BJ (cell line): ENCODE measurements at regions not wholly inside any gene's neighbourhood (a gene's known extent, or its start where the extent isn't known, plus 50 kb on each side); places are given as distances from the start of the nearest gene placed in this dataset.

Experiments
- CTCF ChIA-PET: fragments of 350-600 bp; formaldehyde crosslinking; extraction: SDS; loops from one replicate; lab custom pipeline; 2021; ENCODE audit warnings: antibody characterized with exemption, inconsistent platforms; lab: Yijun Ruan, JAX
- POLR2A ChIA-PET: fragments of 300-600 bp; sonication (Branson Sonifier 250); formaldehyde crosslinking; extraction: SDS; loops from one replicate; lab custom pipeline; 2021; ENCODE audit warnings: antibody characterized with exemption; lab: Charles Lee
- DNase-seq: peaks from one replicate; pipeline ENCODE4 v3.0.0-alpha.2; 2011; ENCODE audit warnings: low read depth
- H3K27me3 ChIP-seq: 2 replicates; pipeline ENCODE4 v1.6.0; 2011; ENCODE audit warnings: low read length; ENCODE audit not compliant: control insufficient read depth, insufficient read depth
- H3K36me3 ChIP-seq: 2 replicates; pipeline ENCODE4 v1.5.1; 2011; ENCODE audit warnings: low read length; ENCODE audit not compliant: control insufficient read depth, insufficient read depth
- H3K4me3 ChIP-seq: 2 replicates; pipeline ENCODE4 v1.5.1; 2011; ENCODE audit warnings: low read depth, mild to moderate bottlenecking, control low read depth, low read length
- CTCF ChIP-seq: IDR thresholded peaks from 2 replicates; pipeline ENCODE4 v1.5.1; 2011; ENCODE audit warnings: low read depth, mild to moderate bottlenecking, control low read depth, inconsistent platforms, low read length, moderate library complexity; ENCODE audit not compliant: insufficient read depth

GRCh38 chr13:65435590-65435989, 1794.5 kb downstream of the PCDH9 start:
- no peak for DNase-seq
- POLR2A ChIA-PET, result interaction anchor here (0.6 kb wide), 1 partner anchor 149 kb away, joined by 15 read pairs; no protein-coding TSS in a partner anchor
- no peak for TF ChIP-seq CTCF
- H3K4me3 ChIP-seq, result no peak overlapping the region
- CTCF ChIA-PET, result no interaction called here
- H3K36me3 ChIP-seq, result no peaks in the 10 kb centered on the region
- no peaks in the 10 kb centered on the region for H3K27me3 ChIP-seq

GRCh38 chr13:65417953-65418352, 1812.2 kb downstream of the PCDH9 start:
- Histone ChIP-seq H3K4me3 (no peak overlapping the region), H3K36me3 (no peaks in the 10 kb centered on the region), H3K27me3 (no peaks in the 10 kb centered on the region)
- POLR2A ChIA-PET, result no interaction called here
- no peak for DNase-seq
- TF ChIP-seq CTCF, result no peak
- CTCF ChIA-PET, result interaction anchor here (1.5 kb wide), 1 partner anchor 220 kb away, joined by 4 read pairs; no protein-coding TSS in a partner anchor

- no peak for TF ChIP-seq CTCF
- H3K4me3 ChIP-seq, result no peak overlapping the region
- no peaks in the 10 kb centered on the region for H3K27me3 ChIP-seq
- DNase-seq, result no peak
- POLR2A ChIA-PET, result no interaction called here
- no peaks in the 10 kb centered on the region for H3K36me3 ChIP-seq
- CTCF ChIA-PET, result no interaction called here
Measured at GRCh38 chr13:65416784-65417183, 1813.4 kb downstream of the PCDH9 start.

GRCh38 chr13:65414187-65414586, 1815.9 kb downstream of the PCDH9 start:
- POLR2A ChIA-PET, result interaction anchor here (0.6 kb wide), 1 partner anchor 657 kb away, joined by 5 read pairs; no protein-coding TSS in a partner anchor
- no peaks in the 10 kb centered on the region for H3K36me3 ChIP-seq
- no peak for DNase-seq
- no peaks in the 10 kb centered on the region for H3K27me3 ChIP-seq
- no peak for TF ChIP-seq CTCF
- no peak overlapping the region for H3K4me3 ChIP-seq
- CTCF ChIA-PET, result no interaction called here

- H3K27me3 ChIP-seq, result no peaks in the 10 kb centered on the region
- no peaks in the 10 kb centered on the region for H3K36me3 ChIP-seq
- no peak for TF ChIP-seq CTCF
- no peak for DNase-seq
- ChIA-PET CTCF (no interaction called here), POLR2A (no interaction called here)
- H3K4me3 ChIP-seq, result no peak overlapping the region
Measured at GRCh38 chr13:65411521-65411920, 1818.6 kb downstream of the PCDH9 start.
